Upper lobe of left lung (tissue), 4 donors: ENCODE measurements at regions not wholly inside any gene's neighbourhood (a gene's known extent, or its start where the extent isn't known, plus 50 kb on each side); places are given as distances from the start of the nearest gene placed in this dataset.

Experiments
- EP300 ChIP-seq, 4 donors: sonication (generic); formaldehyde crosslinking; IDR thresholded peaks; one replicate each; pipeline ENCODE4 v1.5.1; 2017; ENCODE audit warnings: antibody characterized with exemption in 4 of 4, control low read depth in 2 of 4
- POLR2A ChIP-seq, 4 donors: fragments of 450-650 bp; IDR thresholded peaks; one replicate each; pipeline ENCODE4 v1.5.1; 2016 to 2017; ENCODE audit warnings: antibody characterized with exemption in 4 of 4, mild to moderate bottlenecking in 2 of 4
- TF ChIP-seq, protein P1 (sequence below), 6 experiments: fragments of 450-650 bp in 4 of 6; fragments of 200-600 bp in 2 of 6; sonication (generic) in 2 of 6; IDR thresholded peaks; one replicate each; pipeline ENCODE4 v1.5.1; 2016 to 2019; ENCODE audit warnings: antibody characterized with exemption in 6 of 6

DNA sequence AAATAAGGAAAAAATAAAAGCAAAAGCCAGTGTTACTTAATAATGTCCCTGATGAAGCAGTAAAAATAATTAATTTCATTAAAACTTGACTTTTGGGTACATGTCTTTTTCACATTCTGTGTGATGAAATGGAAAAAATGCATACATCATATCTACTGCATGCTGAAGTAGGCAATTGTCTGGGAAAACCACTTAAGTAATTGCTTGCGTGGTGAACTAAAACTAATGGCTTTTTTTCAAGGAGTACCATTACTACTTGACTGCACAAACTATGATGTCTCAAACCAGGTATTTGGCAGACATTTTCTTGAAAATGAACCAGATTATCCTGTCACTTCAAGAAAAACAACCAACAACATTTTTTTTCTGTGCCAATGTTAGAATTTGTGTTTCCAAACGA is 91.3 kb upstream of the AKIRIN2 start:
- TF ChIP-seq, protein P1, sequence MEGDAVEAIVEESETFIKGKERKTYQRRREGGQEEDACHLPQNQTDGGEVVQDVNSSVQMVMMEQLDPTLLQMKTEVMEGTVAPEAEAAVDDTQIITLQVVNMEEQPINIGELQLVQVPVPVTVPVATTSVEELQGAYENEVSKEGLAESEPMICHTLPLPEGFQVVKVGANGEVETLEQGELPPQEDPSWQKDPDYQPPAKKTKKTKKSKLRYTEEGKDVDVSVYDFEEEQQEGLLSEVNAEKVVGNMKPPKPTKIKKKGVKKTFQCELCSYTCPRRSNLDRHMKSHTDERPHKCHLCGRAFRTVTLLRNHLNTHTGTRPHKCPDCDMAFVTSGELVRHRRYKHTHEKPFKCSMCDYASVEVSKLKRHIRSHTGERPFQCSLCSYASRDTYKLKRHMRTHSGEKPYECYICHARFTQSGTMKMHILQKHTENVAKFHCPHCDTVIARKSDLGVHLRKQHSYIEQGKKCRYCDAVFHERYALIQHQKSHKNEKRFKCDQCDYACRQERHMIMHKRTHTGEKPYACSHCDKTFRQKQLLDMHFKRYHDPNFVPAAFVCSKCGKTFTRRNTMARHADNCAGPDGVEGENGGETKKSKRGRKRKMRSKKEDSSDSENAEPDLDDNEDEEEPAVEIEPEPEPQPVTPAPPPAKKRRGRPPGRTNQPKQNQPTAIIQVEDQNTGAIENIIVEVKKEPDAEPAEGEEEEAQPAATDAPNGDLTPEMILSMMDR (IDR thresholded peaks at IDR 0.05), result no peak
- no peak for TF ChIP-seq POLR2A (IDR thresholded peaks at IDR 0.05)
- no peak for TF ChIP-seq EP300 (IDR thresholded peaks at IDR 0.05)
